C4-2B (cell line): ENCODE measurements at regions not wholly inside any gene's neighbourhood (a gene's known extent, or its start where the extent isn't known, plus 50 kb on each side); places are given as distances from the start of the nearest gene placed in this dataset.

Experiments
- ZFX ChIP-seq: fragments of 450-650 bp; IDR thresholded peaks from 2 replicates; pipeline ENCODE4 v1.6.1; 2017
- TF ChIP-seq, protein P1 (sequence below): fragments of 450-650 bp; conservative IDR thresholded peaks from 2 replicates; pipeline ENCODE4 v1.5.1; 2017; ENCODE audit warnings: mild to moderate bottlenecking

DNA sequence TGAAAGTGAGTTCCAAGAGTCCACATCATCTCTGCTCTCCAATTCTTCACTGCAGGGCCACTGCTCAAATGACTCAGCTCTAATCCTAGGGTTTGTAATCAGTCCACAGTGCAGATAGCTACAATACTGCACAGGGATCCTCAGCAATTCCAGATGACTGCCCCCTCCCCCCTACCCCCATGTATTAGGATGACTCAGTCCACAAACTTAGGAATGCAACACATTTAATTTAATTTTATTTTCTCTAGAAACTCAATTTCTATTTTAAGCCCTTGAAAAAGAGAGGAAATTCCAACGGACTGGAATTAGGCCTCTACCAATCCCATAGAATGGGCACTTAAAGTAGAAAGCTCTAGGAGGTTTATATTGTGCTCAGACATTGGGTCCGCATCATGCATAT lies 173.8 kb upstream of the SOX21 start:
- TF ChIP-seq, protein P1, sequence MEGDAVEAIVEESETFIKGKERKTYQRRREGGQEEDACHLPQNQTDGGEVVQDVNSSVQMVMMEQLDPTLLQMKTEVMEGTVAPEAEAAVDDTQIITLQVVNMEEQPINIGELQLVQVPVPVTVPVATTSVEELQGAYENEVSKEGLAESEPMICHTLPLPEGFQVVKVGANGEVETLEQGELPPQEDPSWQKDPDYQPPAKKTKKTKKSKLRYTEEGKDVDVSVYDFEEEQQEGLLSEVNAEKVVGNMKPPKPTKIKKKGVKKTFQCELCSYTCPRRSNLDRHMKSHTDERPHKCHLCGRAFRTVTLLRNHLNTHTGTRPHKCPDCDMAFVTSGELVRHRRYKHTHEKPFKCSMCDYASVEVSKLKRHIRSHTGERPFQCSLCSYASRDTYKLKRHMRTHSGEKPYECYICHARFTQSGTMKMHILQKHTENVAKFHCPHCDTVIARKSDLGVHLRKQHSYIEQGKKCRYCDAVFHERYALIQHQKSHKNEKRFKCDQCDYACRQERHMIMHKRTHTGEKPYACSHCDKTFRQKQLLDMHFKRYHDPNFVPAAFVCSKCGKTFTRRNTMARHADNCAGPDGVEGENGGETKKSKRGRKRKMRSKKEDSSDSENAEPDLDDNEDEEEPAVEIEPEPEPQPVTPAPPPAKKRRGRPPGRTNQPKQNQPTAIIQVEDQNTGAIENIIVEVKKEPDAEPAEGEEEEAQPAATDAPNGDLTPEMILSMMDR, result no peak
- TF ChIP-seq ZFX, result no peak
